ENCODE measurements at regions not wholly inside any gene's neighbourhood (a gene's known extent, or its start where the extent isn't known, plus 50 kb on each side); places are given as distances from the start of the nearest gene placed in this dataset.
"Not testable (repeated sequence)": the region's sequence is repeated elsewhere in the genome, so short reads cannot be mapped to it uniquely, and the experiment has no call there.

- peaks cover 5% of the 10 kb centered on the region; the same call in 1 of the 2 replicates for H3K27me3 Mint-ChIP-seq (ENCODE audit: insufficient read depth)
- H3K9me3 Mint-ChIP-seq, result no peaks in the 10 kb centered on the region
- no peak for TF ChIP-seq CTCF (IDR thresholded peaks at IDR 0.05)
- no peaks in the 10 kb centered on the region for H3K4me1 Mint-ChIP-seq (ENCODE audit: low read depth)
- H3K27ac Mint-ChIP-seq, result no peak overlapping the region
- H3K4me3 Mint-ChIP-seq, result no peak overlapping the region
- no peak for DNase-seq
- no peaks in the 10 kb centered on the region for H3K36me3 Mint-ChIP-seq (ENCODE audit: low read depth)
These were observed 498.8 kb upstream of the ZNF608 start for GRCh38 chr5:125245216-125245615.

- DNase-seq, result no peak
- TF ChIP-seq CTCF (IDR thresholded peaks at IDR 0.05), result no peak
- no peak overlapping the region for H3K4me3 Mint-ChIP-seq
- H3K27me3 Mint-ChIP-seq (ENCODE audit: insufficient read depth), result peaks cover 5% of the 10 kb centered on the region; the same call in 1 of the 2 replicates
- H3K4me1 Mint-ChIP-seq (ENCODE audit: low read depth), result no peaks in the 10 kb centered on the region
- peaks cover 8% of the 10 kb centered on the region for H3K9me3 Mint-ChIP-seq
- H3K27ac Mint-ChIP-seq, result no peak overlapping the region
- peaks cover 7% of the 10 kb centered on the region for H3K36me3 Mint-ChIP-seq (ENCODE audit: low read depth)
These were observed 503.0 kb upstream of the ZNF608 start for GRCh38 chr5:125249400-125249799.

GRCh38 chr5:125251703-125252102, 505.3 kb upstream of the ZNF608 start:
- H3K36me3 Mint-ChIP-seq (ENCODE audit: low read depth), result peaks cover 10% of the 10 kb centered on the region
- H3K4me3 Mint-ChIP-seq, result no peak overlapping the region
- peaks cover 2% of the 10 kb centered on the region; the same call in 1 of the 2 replicates for H3K27me3 Mint-ChIP-seq (ENCODE audit: insufficient read depth)
- H3K4me1 Mint-ChIP-seq (ENCODE audit: low read depth), result no peaks in the 10 kb centered on the region
- H3K27ac Mint-ChIP-seq, result no peak overlapping the region
- no peak for TF ChIP-seq CTCF (IDR thresholded peaks at IDR 0.05)
- peaks cover 16% of the 10 kb centered on the region for H3K9me3 Mint-ChIP-seq
- DNase-seq, result no peak

GRCh38 chr5:125253634-125254033, 507.2 kb upstream of the ZNF608 start:
- not testable (repeated sequence) for H3K4me1 Mint-ChIP-seq (ENCODE audit: low read depth); H3K27ac Mint-ChIP-seq; H3K4me3 Mint-ChIP-seq; DNase-seq; H3K27me3 Mint-ChIP-seq (ENCODE audit: insufficient read depth)
- Mint-ChIP-seq H3K9me3 (peaks cover 16% of the 10 kb centered on the region), H3K36me3 (ENCODE audit: low read depth) (peaks cover 10% of the 10 kb centered on the region)

GRCh38 chr5:125254267-125254666, 507.8 kb upstream of the ZNF608 start:
- no peak for TF ChIP-seq CTCF (IDR thresholded peaks at IDR 0.05)
- H3K4me3 Mint-ChIP-seq, result no peak overlapping the region
- H3K9me3 Mint-ChIP-seq, result peaks cover 16% of the 10 kb centered on the region
- no peaks in the 10 kb centered on the region for H3K4me1 Mint-ChIP-seq (ENCODE audit: low read depth)
- peaks cover 2% of the 10 kb centered on the region; the same call in 1 of the 2 replicates for H3K27me3 Mint-ChIP-seq (ENCODE audit: insufficient read depth)
- H3K36me3 Mint-ChIP-seq (ENCODE audit: low read depth), result peaks cover 10% of the 10 kb centered on the region
- no peak for DNase-seq
- H3K27ac Mint-ChIP-seq, result no peak overlapping the region

- Mint-ChIP-seq H3K9me3 (peaks cover 16% of the 10 kb centered on the region), H3K4me1 (ENCODE audit: low read depth) (no peaks in the 10 kb centered on the region), H3K4me3 (no peak overlapping the region), H3K27me3 (ENCODE audit: insufficient read depth) (no peaks in the 10 kb centered on the region; the same call in 1 of the 2 replicates), H3K36me3 (ENCODE audit: low read depth) (peaks cover 10% of the 10 kb centered on the region), H3K27ac (no peak overlapping the region)
- DNase-seq, result no peak
- TF ChIP-seq CTCF (IDR thresholded peaks at IDR 0.05), result no peak
These were observed 509.9 kb upstream of the ZNF608 start for GRCh38 chr5:125256296-125256695.

Data from HFFc6 (cell line).